ENCODE measurements at regions not wholly inside any gene's neighbourhood (a gene's known extent, or its start where the extent isn't known, plus 50 kb on each side); places are given as distances from the start of the nearest gene placed in this dataset.
A peak's percentile ranks its signal among the peaks of the same experiment; 100 is the strongest.
"Not testable (repeated sequence)": the region's sequence is repeated elsewhere in the genome, so short reads cannot be mapped to it uniquely, and the experiment has no call there.

DNA sequence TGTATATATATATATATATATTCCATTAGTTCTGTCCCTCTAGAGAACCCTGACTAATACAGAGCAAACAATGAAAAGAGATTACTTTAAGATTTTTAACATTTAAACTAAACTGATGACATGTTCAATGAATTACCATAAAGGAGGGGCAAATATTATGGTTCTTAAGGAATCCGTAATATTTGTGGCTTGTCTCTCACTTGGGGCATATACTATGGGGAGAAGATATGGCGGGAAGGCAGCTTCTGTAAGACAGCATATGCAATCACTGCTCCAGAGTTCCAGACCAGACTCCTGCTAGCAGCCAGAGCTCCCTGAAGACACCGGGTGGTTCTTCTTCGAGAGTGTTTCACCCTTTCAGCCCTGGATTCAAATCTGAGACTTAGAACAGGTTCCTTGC, 321.1 kb upstream of the NT5E start:
- DNase-seq (ENCODE audit: low read depth): no peak

DNA sequence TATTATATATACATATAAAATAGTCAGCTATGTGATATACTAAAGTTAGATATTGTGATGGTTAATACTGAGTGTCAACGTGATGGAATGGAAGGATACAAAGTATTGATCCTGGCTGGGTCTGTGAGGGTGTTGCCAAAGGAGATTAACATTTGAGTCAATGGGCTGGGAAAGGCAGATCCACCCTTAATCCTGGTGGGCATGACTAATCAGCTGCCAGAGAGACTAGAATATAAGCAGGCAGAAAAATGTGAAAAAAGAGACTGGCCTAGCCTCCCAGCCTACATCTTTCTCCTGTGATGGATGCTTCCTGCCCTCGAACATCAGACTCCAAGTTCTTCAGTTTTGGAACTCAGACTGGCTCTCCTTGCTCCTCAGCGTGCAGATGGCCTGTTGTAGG, 321.6 kb upstream of the NT5E start:
- not testable (repeated sequence) for DNase-seq (ENCODE audit: low read depth)

DNA sequence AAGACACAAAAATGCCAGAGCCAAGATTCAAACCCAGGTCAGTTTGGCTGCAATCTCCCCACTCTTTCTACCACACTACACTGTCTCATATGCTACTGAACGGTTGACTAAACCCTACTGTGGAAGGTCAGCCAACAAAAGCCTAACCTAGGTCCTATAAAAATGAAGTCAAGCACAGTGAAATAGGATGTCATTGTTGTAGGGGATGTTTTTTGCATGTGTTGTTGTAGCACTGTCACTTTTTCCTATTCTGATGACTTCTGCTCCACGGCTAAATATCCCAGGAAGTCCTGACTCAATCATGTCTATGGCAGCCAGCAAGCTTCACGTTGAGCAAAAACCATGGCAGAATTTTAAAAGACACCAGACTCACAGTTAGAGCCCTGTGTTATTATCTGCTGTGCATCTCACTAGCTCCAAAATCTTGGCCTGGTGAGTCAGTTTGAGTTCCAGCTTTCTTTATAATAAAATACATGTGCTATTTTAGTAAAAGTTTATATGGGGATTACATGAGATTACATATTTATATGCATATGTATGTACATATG, 322.1 kb upstream of the NT5E start:
- DNase-seq (ENCODE audit: low read depth): no peak

DNA sequence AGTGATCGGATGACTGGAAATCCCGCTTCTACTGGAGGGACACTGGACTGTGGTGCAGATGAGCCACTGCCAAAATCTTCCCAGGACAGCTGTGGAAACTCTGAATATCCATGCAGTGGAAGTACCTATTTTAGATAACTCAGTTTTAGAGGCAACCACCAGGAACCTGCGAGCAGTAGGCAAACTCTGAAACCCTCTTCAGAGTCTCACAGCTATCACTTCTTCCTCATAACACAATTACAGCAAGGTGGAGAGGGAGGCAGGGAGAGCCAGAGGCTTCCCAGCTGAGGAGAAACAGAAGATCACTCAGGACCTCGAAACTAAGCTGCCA, 322.8 kb upstream of the NT5E start:
- DNase-seq (ENCODE audit: low read depth): no peak

DNA sequence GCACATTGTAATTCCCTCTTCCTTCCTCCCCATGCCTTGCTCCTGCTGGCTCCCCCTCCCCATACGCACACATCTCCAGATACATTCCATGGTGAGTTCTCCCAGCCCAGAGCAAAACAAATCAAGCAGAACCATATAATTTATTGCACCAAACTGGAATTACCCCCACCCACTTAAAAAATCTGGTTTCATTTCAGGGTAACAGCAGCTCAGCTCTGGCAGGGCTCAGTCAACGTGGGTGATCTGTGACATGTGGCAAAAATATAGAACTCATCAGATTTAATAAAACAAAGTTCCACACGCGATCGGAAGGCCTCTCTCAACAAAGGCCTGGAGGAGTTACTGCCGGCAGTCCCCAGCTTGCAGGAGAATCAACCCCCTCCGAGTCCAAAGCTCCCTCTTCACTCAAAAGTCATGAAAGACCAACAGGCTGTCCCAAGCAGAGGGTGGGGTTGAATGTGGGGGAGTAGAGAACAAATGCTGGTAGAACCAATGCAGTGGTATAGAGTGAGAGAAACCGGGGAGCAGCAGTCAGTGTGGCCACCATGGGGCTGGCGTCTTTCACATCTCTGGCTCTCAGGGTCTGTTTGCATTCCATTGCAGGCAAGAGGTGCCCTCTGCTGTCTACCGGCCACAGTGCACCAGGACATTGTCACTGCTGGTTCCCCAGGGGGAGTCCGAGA, 323.3 kb upstream of the NT5E start:
- DNase-seq (ENCODE audit: low read depth): peak; percentile 57

DNA sequence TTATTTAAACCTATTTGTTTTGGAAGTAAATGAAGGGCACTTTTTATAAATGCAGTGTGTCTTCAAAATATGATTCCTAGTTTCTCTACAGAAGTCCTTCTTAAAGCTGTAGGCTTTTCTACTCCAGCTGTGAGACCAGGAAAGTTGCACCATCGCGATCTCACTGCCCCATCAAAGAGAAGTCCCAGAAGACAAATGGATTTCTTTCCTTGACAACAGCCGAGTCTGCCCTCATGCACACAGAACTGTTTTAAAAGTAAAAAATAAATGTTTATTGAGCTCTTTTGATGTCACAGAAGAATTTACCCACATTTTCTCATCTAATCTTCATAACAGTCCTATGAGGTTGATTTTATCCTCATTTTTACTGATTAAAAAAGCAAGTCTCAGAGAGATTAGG, 324.4 kb upstream of the NT5E start:
- DNase-seq (ENCODE audit: low read depth): no peak

DNA sequence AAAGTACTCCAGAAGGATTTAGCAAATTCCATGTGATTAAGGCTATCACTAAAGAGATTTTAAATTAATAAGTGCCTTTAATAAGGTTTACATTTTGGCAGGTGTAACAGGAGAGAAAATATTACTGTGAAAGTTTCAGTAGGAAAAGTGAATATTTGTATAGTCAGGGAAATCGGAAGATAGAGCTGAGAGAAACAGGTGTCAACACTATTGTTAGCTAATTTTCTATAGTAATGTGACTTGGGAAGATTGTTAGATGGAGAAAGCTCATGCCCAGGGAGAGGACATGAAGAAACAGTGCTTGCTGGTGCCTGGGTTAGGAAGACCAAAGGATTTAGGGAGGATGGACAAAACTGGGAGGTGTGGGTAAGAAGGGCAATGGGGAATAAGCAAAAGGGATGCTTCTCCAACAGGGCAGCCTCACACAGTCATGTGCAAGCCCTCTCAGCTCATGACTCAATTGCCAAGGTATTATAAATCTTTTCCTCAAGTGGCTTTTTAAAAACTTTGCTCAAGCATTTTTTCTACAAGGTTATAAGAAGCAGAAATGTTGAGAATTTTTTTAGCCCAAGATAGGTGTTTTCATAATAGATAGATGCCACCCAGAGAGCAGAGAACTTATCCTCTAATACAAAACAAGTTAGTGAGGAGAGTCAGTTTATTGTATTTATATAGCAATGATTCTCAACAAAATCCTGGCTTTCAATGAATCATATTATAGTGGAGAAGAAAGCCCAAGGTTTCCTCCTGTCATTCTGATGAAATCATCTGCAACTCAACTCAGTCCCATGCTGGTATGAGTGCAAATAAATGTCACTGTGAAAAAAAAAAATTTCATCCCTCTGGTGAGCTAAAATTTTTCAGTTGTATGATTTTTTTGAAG, 325.2 kb upstream of the NT5E start:
- no peak for DNase-seq (ENCODE audit: low read depth)

DNA sequence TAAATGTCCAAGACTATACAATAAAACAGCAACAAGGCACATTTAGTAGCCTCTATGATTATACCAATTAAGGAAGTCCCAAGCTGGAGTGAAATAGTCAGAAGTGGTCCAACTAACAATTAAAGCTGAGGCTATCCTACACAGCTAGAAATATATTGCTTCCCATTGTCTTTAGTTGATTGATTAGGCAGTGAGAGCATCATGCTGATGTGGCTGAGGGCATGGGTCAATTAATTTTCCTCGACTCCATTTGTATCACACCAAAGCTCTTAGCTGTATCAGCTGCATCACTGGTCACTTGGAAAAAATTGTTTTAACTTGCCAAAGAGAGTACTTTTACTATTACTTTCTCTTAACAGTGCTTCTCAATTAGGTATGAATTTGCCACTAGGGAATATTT, 328.7 kb upstream of the NT5E start:
- no peak for DNase-seq (ENCODE audit: low read depth)

DNA sequence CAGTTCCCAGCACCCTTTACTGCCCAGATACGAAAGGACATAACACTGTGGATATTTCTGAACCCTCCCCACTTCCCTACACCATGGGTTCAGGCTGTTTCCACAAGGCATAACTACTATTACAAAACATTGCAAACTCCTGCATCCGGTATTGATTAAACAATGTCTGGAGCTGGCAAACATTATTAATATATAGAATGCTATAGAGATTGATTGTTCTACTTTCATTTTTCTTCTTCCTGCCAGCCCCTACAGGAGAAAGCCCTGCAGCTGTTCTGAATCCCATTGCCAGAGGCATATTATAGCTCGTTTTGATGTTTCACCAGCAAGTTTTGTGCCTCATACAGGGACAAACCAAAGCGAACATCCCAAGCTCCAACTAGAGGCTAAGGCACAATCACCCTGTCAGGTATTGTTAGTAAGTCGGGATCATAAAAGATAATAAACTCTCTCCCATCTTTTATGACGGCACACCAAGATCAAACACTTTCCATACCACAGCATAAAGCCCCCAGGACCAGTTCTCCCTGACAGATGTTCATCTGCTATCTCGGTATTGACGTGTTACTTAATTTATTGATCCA, 331.1 kb upstream of the NT5E start:
- DNase-seq (ENCODE audit: low read depth): no peak

DNA sequence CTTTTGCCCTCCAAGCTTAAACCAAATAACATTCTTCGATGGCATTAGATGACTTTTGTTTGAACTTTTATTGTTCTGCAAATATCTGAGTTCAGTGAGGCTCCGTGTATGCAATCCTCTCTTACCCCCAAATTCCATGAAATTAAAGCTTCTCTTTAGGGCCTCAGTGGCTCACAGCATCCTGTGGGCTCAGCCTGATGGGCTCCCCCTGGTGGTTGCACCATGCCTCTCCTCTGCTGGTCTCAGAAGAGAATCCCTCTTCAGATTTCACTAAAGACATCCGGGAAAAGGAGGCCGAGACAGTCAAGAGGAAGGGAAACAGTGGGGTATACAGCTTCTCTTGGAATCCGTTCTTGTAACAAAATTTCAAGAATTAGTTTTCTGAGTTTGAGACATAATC, 331.6 kb upstream of the NT5E start:
- no peak for DNase-seq (ENCODE audit: low read depth)

DNA sequence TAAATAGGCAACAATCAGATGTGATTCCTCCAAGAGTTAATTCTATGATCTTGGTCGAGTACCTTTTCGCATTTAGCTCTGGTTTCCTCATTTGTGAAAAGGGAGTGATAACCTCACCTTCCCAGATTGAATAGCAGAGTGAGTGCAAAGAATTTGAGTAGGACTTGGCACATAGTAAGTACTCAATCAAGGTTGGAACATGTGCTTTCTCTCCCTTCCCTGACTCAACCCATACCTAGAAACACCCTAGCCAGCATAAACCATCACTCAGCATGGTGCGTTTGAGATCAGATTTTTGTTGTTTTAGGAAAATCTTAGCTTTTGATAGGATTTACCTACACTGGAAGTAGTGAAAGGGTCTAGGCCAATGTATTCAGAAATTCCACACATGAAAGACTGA, 333.4 kb upstream of the NT5E start:
- no peak for DNase-seq (ENCODE audit: low read depth)

DNA sequence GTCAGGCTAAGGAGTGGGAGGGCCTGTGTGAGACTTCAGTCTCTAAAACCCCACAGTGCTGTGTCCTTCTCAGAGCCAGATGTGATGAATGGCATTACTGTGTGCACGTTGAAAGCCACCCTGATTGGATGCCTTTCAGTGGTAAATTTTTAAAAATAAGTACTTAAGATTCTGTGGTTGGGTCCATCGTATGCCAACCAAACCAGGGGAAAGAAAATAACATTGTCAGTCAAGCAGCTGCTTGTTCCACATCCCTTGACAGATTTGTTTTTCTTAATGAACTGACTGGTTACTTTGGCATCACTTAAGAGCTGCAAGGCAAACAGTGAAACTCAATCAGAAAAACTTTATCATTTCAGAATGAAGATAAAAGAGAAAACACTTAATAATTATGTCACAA, 334.0 kb upstream of the NT5E start:
- DNase-seq (ENCODE audit: low read depth): peak; percentile 32

DNA sequence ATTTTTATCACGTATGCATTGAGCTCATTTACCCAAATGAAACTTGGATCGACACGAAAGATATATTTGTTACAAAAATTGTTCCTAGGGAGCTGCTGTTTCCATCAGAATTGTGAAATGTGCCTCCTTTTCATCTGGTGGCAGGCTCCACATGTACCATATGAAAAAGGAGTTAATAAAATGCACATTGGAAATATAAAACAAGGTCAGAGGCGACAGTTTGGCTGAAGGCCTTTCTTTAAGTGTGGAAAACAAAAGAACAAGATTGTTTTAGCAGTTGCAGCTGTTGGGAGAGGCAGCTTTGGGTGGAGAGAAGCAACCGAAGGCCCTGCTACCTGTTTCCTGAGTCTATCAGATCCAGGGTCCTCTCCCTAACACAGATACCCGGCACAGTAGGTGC, 334.5 kb upstream of the NT5E start:
- DNase-seq (ENCODE audit: low read depth): no peak

DNA sequence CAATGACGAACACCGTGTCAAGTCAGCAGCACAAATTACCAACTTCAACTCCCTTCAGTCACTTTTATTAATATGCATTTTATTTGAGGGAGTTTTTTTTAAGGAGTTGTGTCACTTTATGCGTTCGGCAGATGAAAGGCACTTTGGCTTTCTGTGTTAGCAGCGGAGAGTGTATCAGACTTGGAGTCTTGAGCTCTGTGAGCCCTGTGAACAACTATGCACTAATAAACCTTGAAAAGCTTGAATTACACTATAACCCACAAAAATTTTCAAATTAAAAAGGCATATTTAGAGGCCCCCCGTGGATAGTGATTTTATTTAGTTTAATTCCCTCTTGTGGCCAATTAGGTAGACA, 335.3 kb upstream of the NT5E start:
- DNase-seq (ENCODE audit: low read depth): no peak

DNA sequence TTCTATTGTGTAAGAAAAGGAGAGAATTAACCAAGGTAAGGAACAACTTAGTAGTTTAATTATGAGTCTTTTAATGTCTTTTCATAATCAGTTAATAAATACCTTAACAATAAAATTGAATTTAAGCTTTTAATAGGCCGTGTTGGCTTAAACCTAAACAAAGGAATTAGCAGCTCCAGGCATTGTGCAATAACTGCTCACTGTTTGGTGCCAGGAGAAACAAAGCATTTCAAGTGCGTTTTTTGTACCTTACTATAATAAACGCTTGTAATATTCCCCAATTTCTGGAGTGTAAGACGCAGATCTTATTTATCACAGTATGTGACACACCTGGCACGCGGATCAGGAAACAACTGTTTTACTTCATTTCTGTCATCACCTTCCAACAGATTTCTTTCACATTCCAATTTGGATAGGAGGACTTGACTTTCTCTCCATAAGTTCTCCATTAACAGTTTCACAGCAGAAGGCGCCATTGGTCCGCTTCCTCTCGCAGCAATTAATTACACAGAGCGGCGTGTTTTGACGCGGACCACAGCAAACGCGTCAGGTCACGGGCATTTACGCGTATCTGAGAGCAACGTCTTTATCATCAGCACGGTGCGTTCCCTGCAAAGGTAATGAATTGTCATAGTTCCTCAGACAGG, 335.8 kb upstream of the NT5E start:
- DNase-seq (ENCODE audit: low read depth): no peak

DNA sequence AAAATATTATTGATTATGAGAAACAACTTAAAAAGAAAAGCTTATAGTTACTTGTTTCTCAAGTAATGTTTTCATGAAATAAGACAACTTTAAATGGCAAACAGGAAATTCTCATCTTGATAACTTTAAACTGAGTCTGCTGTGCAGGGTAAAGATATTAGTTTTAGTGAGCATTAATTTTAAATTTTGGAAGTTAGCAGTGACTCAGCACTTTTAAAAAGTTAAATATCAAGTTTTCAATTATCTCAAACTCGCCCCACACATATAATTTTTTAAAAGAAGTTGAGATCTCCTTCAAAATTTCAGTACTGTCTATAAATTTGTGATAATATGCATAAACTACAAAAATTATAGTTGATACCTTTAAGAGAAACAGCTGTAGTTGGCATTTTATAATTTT, 337.3 kb upstream of the NT5E start:
- DNase-seq (ENCODE audit: low read depth): no peak

DNA sequence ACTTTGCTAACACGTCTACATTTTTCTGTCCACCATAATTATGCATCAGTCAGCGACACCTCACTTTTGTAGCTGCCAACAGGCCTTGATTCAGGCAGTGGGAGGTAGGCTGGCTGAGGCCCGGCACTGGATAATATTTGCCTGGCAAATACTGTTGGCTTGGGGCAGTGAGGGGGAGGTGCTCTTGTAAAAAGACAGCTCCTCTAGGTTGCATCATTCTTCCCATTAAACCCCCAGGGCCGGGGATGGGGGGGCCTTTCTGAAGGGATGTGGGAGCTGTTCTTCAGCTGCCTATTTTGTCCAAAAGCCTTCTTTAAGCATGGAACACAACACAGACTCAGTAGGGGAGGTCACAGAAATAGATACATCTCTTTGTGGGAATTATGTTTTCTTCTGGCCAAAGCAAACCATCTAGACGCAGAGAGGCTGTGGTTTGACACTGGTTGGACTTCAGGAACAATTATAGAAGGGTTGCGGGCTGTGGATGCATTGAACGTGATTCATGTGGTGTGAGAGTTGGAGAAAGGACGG, 338.3 kb upstream of the NT5E start:
- DNase-seq (ENCODE audit: low read depth): no peak

DNA sequence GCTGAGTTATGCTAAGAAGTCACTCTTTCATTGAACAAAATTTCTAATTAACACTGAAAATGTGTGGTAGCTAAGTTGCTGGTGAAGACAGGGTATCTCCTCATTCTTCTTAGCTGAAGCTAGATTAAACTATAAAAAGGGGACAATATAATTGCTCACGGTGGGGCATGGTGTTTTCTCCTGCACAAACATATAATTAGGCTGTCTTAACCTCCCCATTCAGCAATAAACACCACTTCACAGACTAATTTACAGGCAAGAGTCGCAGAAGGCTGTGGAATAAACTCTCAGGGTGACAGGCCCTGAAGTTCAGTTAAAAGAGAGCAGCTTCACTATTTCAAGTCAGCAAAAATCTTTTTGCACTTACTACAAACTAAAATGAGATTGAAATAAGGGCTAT, 338.9 kb upstream of the NT5E start:
- DNase-seq (ENCODE audit: low read depth): no peak

DNA sequence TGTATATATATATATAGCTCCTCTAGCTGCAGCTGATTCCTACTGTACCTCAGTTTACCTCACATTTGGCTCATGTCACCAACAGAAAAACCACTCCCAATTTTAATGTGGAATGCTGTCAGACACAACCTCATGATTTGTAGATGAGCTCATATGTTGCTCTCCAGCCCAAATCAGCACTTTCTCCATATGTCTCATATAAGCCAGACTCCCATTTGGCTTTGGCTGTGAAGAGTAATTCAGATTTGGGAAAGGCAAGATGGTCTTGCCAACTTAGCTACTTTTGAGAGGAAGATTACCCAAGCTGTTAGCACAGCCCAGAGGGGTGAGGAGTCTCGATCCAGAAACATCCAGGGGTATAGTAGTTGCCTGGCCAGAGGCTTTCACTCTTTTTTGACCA, 342.2 kb upstream of the NT5E start:
- no peak for DNase-seq (ENCODE audit: low read depth)

DNA sequence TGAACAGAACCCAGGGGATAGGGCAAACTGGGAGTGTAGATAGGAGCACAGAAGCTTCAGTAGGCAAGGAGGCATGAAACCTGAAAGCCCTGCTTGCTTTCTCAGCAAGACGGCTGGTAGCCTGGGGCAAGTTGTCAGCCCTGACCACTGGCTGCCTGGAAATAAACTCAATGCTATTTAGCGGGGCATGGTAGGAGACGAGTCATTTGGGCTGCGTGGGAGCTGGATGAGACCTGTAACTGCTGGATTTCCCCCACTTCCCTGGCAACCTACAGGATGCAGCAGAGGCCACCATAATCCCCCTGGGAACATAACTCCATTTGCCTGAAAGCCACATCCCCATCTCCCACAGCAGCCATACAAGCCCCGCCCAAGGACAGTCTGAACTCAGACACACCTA, 332.6 kb upstream of the TBX18 start:
- DNase-seq (ENCODE audit: low read depth): peak; percentile 1

DNA sequence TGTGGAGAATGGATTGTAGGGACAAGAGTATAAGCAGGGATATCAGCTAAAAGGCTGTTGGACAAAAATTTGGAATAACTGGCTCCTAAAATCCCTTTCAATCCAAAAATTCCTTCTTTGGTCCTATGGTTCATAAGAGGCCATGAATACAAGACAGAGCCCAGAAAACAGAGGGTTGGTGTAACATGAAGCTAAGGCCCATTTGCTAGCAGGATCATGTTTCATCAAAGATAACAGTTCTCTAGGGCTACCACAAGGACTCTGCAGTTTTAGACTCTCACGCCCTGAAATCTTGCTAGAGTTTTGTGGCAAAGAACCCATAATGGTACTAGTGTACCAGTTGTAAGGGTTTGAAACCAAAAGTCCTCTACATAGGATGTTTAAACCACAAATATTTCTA, 327.8 kb upstream of the TBX18 start:
- peak; percentile 35 for DNase-seq (ENCODE audit: low read depth)

DNA sequence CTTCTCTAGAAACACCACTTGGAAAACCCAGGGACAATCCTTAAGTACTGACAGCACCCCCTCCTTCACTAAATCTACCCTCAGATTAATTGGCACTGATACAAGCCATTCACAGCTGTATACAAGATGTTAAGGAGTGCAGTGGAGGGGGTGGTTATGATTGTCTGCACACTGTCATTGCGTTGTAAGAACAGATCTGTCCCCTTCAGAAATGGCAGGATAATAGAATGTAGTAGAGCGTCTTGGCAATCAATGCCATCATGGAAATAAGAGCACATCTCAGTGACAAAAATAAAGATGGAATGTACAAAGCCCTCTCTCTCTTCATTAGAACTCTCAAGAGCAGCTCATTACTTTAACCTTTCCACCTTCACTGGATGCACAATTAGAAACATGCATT, 324.9 kb upstream of the TBX18 start:
- DNase-seq (ENCODE audit: low read depth): no peak
